ENCODE measurements at regions not wholly inside any gene's neighbourhood (a gene's known extent, or its start where the extent isn't known, plus 50 kb on each side); places are given as distances from the start of the nearest gene placed in this dataset.
A peak's percentile ranks its signal among the peaks of the same experiment; 100 is the strongest.

- no peak for TF ChIP-seq CTCF (IDR thresholded peaks at IDR 0.05; ENCODE audit: low read depth, low read length)
- Histone ChIP-seq H3K27me3 (no peaks in the 10 kb centered on the region), H3K36me3 (no peaks in the 10 kb centered on the region), H3K4me1 (no peaks in the 10 kb centered on the region), H3K4me3 (ENCODE audit: low read depth, low read length) (no peak overlapping the region), H3K9me3 (no peaks in the 10 kb centered on the region)
- no peak for DNase-seq
Measured at GRCh38 chr2:134774786-134775641, 56.2 kb upstream of the TMEM163 start.

GRCh38 chr2:134776836-134777235, 58.0 kb upstream of the TMEM163 start:
- Histone ChIP-seq H3K36me3 (no peaks in the 10 kb centered on the region), H3K4me1 (no peaks in the 10 kb centered on the region), H3K9me3 (no peaks in the 10 kb centered on the region), H3K27me3 (no peaks in the 10 kb centered on the region), H3K4me3 (ENCODE audit: low read depth, low read length) (no peak overlapping the region)
- no peak for DNase-seq
- no peak for TF ChIP-seq CTCF (IDR thresholded peaks at IDR 0.05; ENCODE audit: low read depth, low read length)

GRCh38 chr2:134777593-134777992, 58.8 kb upstream of the TMEM163 start:
- Histone ChIP-seq H3K4me1 (no peaks in the 10 kb centered on the region), H3K4me3 (ENCODE audit: low read depth, low read length) (no peak overlapping the region), H3K27me3 (no peaks in the 10 kb centered on the region), H3K36me3 (no peaks in the 10 kb centered on the region), H3K9me3 (no peaks in the 10 kb centered on the region)
- DNase-seq, result no peak
- TF ChIP-seq CTCF (IDR thresholded peaks at IDR 0.05; ENCODE audit: low read depth, low read length), result no peak

- TF ChIP-seq CTCF (IDR thresholded peaks at IDR 0.05; ENCODE audit: low read depth, low read length), result peak; percentile 24; the same call in 1 of the 2 replicates
- no peak for DNase-seq
- no peaks in the 10 kb centered on the region for H3K4me1 ChIP-seq
- H3K36me3 ChIP-seq, result no peaks in the 10 kb centered on the region
- H3K27me3 ChIP-seq, result no peaks in the 10 kb centered on the region
- no peak overlapping the region for H3K4me3 ChIP-seq (ENCODE audit: low read depth, low read length)
- H3K9me3 ChIP-seq, result no peaks in the 10 kb centered on the region
Measured at GRCh38 chr2:134778372-134778771, 59.6 kb upstream of the TMEM163 start.

GRCh38 chr2:134780972-134781371, 57.4 kb upstream of the ACMSD start:
- H3K4me3 ChIP-seq (ENCODE audit: low read depth, low read length), result no peak overlapping the region
- no peak for TF ChIP-seq CTCF (IDR thresholded peaks at IDR 0.05; ENCODE audit: low read depth, low read length)
- H3K9me3 ChIP-seq, result no peaks in the 10 kb centered on the region

GRCh38 chr2:134782107-134782506, 56.3 kb upstream of the ACMSD start:
- no peaks in the 10 kb centered on the region for H3K4me1 ChIP-seq
- no peaks in the 10 kb centered on the region for H3K36me3 ChIP-seq
- H3K27me3 ChIP-seq, result no peaks in the 10 kb centered on the region
- H3K9me3 ChIP-seq, result no peaks in the 10 kb centered on the region
- no peak for TF ChIP-seq CTCF (IDR thresholded peaks at IDR 0.05; ENCODE audit: low read depth, low read length)
- no peak for DNase-seq
- no peak overlapping the region for H3K4me3 ChIP-seq (ENCODE audit: low read depth, low read length)

More at GRCh38 chr2:134780972-134781371, 57.4 kb upstream of the ACMSD start:
- no peaks in the 10 kb centered on the region for H3K4me1 ChIP-seq
- DNase-seq, result no peak
- no peaks in the 10 kb centered on the region for H3K27me3 ChIP-seq
- no peaks in the 10 kb centered on the region for H3K36me3 ChIP-seq

Measured in BE2C (cell line).